ENCODE measurements at regions not wholly inside any gene's neighbourhood (a gene's known extent, or its start where the extent isn't known, plus 50 kb on each side); places are given as distances from the start of the nearest gene placed in this dataset.
"Not testable (repeated sequence)": the region's sequence is repeated elsewhere in the genome, so short reads cannot be mapped to it uniquely, and the experiment has no call there.

- DNase-seq, result peak; percentile 18 to 60 (median 37)
These were observed 243.9 kb upstream of the GYPA start for GRCh38 chr4:144384408-144384807.

GRCh38 chr4:144399927-144400326 lies 246.0 kb upstream of the HHIP start:
- no peak for DNase-seq

GRCh38 chr4:144402176-144402575 lies 243.8 kb upstream of the HHIP start:
- no peak for DNase-seq

- DNase-seq, result no peak
These were observed 243.0 kb upstream of the HHIP start for GRCh38 chr4:144402999-144403398.

- no peak for DNase-seq
These were observed 242.1 kb upstream of the HHIP start for GRCh38 chr4:144403893-144404292.

- DNase-seq, result no peak
These were observed 236.4 kb upstream of the HHIP start for GRCh38 chr4:144409525-144409924.

GRCh38 chr4:144410230-144410783 lies 235.6 kb upstream of the HHIP start:
- no peak for DNase-seq

- no peak for DNase-seq
These were observed 234.8 kb upstream of the HHIP start for GRCh38 chr4:144411119-144411518.

GRCh38 chr4:144411700-144412099 lies 234.3 kb upstream of the HHIP start:
- DNase-seq, result no peak

GRCh38 chr4:144421056-144421455 lies 224.9 kb upstream of the HHIP start:
- no peak for DNase-seq

- DNase-seq, result no peak
These were observed 224.0 kb upstream of the HHIP start for GRCh38 chr4:144421839-144422565.

GRCh38 chr4:144423930-144424329 lies 222.0 kb upstream of the HHIP start:
- DNase-seq, result no peak

- not testable (repeated sequence) for DNase-seq
These were observed 219.9 kb upstream of the HHIP start for GRCh38 chr4:144426023-144426422.

GRCh38 chr4:144442713-144443112 lies 203.2 kb upstream of the HHIP start:
- no peak for DNase-seq

GRCh38 chr4:144449611-144450010 lies 196.3 kb upstream of the HHIP start:
- DNase-seq, result no peak

- no peak for DNase-seq
These were observed 195.4 kb upstream of the HHIP start for GRCh38 chr4:144450526-144450925.

GRCh38 chr4:144451766-144452450 lies 194.0 kb upstream of the HHIP start:
- no peak for DNase-seq

GRCh38 chr4:144456196-144456595 lies 189.8 kb upstream of the HHIP start:
- DNase-seq, result no peak

- DNase-seq, result no peak
These were observed 184.1 kb upstream of the HHIP start for GRCh38 chr4:144461906-144462305.

GRCh38 chr4:144463236-144463635 lies 182.7 kb upstream of the HHIP start:
- no peak for DNase-seq

GRCh38 chr4:144463896-144464295 lies 182.1 kb upstream of the HHIP start:
- DNase-seq, result no peak

GRCh38 chr4:144465546-144465945 lies 180.4 kb upstream of the HHIP start:
- no peak for DNase-seq

GRCh38 chr4:144480068-144480467 lies 165.9 kb upstream of the HHIP start:
- peak in 1 of 3 donors; percentile 12 for DNase-seq

GRCh38 chr4:144489831-144490230 lies 156.1 kb upstream of the HHIP start:
- no peak for DNase-seq
